Gastroesophageal sphincter (tissue), 3 donors: ENCODE measurements at regions not wholly inside any gene's neighbourhood (a gene's known extent, or its start where the extent isn't known, plus 50 kb on each side); places are given as distances from the start of the nearest gene placed in this dataset.

Experiments
- CTCF ChIP-seq, 4 experiments: fragments of 200-600 bp in 2 of 4; fragments of 450-650 bp in 2 of 4; sonication (generic) in 1 of 4; IDR thresholded peaks; one replicate each; pipeline ENCODE4 v1.5.1; 2017 to 2019; ENCODE audit warnings: antibody characterized with exemption in 4 of 4, mild to moderate bottlenecking in 2 of 4, moderate library complexity in 2 of 4
- EP300 ChIP-seq: sonication (generic); formaldehyde crosslinking; IDR thresholded peaks from one replicate; pipeline ENCODE4 v1.6.1; 2017; ENCODE audit warnings: antibody characterized with exemption, mild to moderate bottlenecking
- POLR2AphosphoS5 ChIP-seq: sonication (generic); formaldehyde crosslinking; IDR thresholded peaks from one replicate; pipeline ENCODE4 v1.6.1; 2017; ENCODE audit warnings: antibody characterized with exemption

DNA sequence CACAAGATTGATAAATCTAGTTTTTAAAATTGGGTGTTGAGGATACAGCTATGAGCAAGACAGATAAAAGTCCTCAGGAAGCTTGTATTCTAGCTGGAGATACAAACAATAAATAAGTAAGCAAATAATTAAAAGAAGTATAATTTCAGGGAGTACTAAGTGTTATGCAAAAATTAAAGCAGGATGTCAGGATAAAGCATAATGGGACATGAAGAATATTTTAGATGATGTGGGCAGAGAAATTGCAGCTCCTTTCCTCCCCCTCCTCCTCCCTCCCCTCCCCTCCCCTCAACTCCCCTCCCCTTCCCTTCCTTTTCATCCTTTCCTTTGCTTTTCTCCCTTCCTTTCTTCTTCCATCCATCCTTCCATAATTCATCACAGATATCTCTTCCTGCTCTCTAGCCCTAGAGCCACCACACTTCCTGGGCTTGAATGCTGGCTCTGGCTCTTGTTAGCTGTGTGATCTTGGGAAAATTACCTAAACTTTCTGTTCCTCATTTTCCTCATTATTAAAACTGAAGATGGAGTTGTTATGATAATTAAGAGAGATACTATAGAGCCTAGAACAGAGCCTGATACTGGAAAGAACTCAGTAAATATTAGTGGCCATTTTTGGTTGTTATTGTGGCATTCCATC is 323.9 kb downstream of the AACS start:
- TF ChIP-seq CTCF (IDR thresholded peaks at IDR 0.05) (no peak), EP300 (no peak), POLR2AphosphoS5 (no peak)
